Body of pancreas (tissue), 4 donors: ENCODE measurements at regions not wholly inside any gene's neighbourhood (a gene's known extent, or its start where the extent isn't known, plus 50 kb on each side); places are given as distances from the start of the nearest gene placed in this dataset.

Experiments
- POLR2A ChIP-seq, 3 donors: fragments of 450-650 bp; IDR thresholded peaks; one replicate each; pipeline ENCODE4 v1.6.1; 2016; ENCODE audit warnings: antibody characterized with exemption in 3 of 3, mild to moderate bottlenecking in 2 of 3
- TF ChIP-seq, protein P1 (sequence below), 7 experiments: fragments of 450-650 bp in 4 of 7; fragments of 200-600 bp in 3 of 7; sonication (generic) in 3 of 7; IDR thresholded peaks; one replicate each; pipeline ENCODE4 v1.5.1; 2016 to 2019; ENCODE audit warnings: antibody characterized with exemption in 7 of 7

DNA sequence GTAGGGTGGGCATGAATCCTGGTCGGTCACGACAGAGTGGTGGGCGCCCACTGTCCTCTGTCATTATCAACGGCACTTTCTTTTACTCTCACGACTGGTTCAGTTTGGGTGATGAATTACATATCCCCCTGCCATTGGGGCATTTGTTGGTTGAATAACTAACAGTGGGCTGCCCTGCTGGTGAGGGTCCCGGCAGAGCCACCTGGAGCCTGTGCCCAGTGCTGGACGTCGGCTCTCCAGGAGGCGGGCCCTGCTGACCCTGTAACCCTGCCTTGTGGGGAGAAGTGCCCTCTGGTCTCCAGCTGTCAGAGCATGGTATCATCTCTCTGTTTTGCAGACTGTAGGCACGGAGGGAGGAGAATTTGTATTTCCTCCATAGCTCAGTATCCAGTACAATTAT, 199.1 kb downstream of the GLRX3 start:
- TF ChIP-seq, protein P1, sequence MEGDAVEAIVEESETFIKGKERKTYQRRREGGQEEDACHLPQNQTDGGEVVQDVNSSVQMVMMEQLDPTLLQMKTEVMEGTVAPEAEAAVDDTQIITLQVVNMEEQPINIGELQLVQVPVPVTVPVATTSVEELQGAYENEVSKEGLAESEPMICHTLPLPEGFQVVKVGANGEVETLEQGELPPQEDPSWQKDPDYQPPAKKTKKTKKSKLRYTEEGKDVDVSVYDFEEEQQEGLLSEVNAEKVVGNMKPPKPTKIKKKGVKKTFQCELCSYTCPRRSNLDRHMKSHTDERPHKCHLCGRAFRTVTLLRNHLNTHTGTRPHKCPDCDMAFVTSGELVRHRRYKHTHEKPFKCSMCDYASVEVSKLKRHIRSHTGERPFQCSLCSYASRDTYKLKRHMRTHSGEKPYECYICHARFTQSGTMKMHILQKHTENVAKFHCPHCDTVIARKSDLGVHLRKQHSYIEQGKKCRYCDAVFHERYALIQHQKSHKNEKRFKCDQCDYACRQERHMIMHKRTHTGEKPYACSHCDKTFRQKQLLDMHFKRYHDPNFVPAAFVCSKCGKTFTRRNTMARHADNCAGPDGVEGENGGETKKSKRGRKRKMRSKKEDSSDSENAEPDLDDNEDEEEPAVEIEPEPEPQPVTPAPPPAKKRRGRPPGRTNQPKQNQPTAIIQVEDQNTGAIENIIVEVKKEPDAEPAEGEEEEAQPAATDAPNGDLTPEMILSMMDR (IDR thresholded peaks at IDR 0.05): no peak
- no peak for TF ChIP-seq POLR2A (IDR thresholded peaks at IDR 0.05)
